Neuronal stem cell (in vitro differentiated cells): ENCODE measurements at regions not wholly inside any gene's neighbourhood (a gene's known extent, or its start where the extent isn't known, plus 50 kb on each side); places are given as distances from the start of the nearest gene placed in this dataset.

Source experiments
- DNase-seq: peaks from one replicate; pipeline ENCODE4 v3.0.0-alpha.2; 2013; ENCODE audit warnings: low spot score
- H2AFZ ChIP-seq: one replicate; pipeline ENCODE4 v1.6.1; 2013; ENCODE audit warnings: mild to moderate bottlenecking, low read length, inconsistent platforms
- H2AK5ac ChIP-seq: 2 replicates; pipeline ENCODE4 v1.6.1; 2013; ENCODE audit warnings: low read depth, mild to moderate bottlenecking, inconsistent platforms, low read length, moderate library complexity, mixed read lengths
- H2BK120ac ChIP-seq: 2 replicates; pipeline ENCODE4 v1.6.1; 2013; ENCODE audit warnings: low read depth, mild to moderate bottlenecking, inconsistent platforms, low read length, moderate library complexity, mixed read lengths
- H2BK12ac ChIP-seq: one replicate; pipeline ENCODE4 v1.6.1; 2013; ENCODE audit warnings: low read length, inconsistent platforms
- H2BK15ac ChIP-seq: 2 replicates; pipeline ENCODE4 v1.6.1; 2013; ENCODE audit warnings: mild to moderate bottlenecking, low read length, inconsistent platforms, mixed read lengths
- H2BK5ac ChIP-seq: one replicate; pipeline ENCODE4 v1.6.1; 2013; ENCODE audit warnings: inconsistent platforms, mild to moderate bottlenecking, low read length, moderate library complexity
- H3K14ac ChIP-seq: one replicate; pipeline ENCODE4 v1.6.1; 2013; ENCODE audit warnings: low read length, inconsistent platforms
- H3K18ac ChIP-seq: 2 replicates; pipeline ENCODE4 v1.6.1; 2013; ENCODE audit warnings: low read length, inconsistent platforms
- H3K23ac ChIP-seq: 2 replicates; pipeline ENCODE4 v1.6.1; 2013; ENCODE audit warnings: low read depth, mild to moderate bottlenecking, mixed read lengths, low read length, inconsistent platforms; ENCODE audit not compliant: poor library complexity
- H3K27ac ChIP-seq: replicated peaks from 3 replicates; pipeline ENCODE4 v1.5.1; 2013; ENCODE audit warnings: low read length, inconsistent platforms
- H3K27me3 ChIP-seq, 3 experiments: 2 replicates each; pipeline ENCODE4 v1.6.1; 2013; ENCODE audit warnings: low read length in 3 of 3, mild to moderate bottlenecking in 2 of 3, inconsistent platforms in 1 of 3, low read depth in 1 of 3, mixed read lengths in 1 of 3, moderate library complexity in 1 of 3; ENCODE audit not compliant: control insufficient read depth in 3 of 3, insufficient read depth in 3 of 3
- H3K36me3 ChIP-seq, 2 donors: replicated peaks in 1 of 2; 2 replicates each; pipeline ENCODE4 v1.6.1; 2013; ENCODE audit warnings: low read length in 2 of 2; ENCODE audit not compliant: control insufficient read depth in 2 of 2, insufficient read depth in 2 of 2
- H3K4ac ChIP-seq: 2 replicates; pipeline ENCODE4 v1.6.1; 2013; ENCODE audit warnings: inconsistent platforms, mild to moderate bottlenecking, low read length, moderate library complexity
- H3K4me1 ChIP-seq, 2 donors: 1 replicate in 1 of 2; 2 replicates in 1 of 2; pipeline ENCODE4 v1.6.1; 2013; ENCODE audit warnings: low read length in 2 of 2, low read depth in 1 of 2; ENCODE audit not compliant: control insufficient read depth in 2 of 2, insufficient read depth in 1 of 2
- H3K4me2 ChIP-seq: one replicate; pipeline ENCODE4 v1.6.1; 2013; ENCODE audit warnings: mild to moderate bottlenecking, low read length, inconsistent platforms; ENCODE audit not compliant: insufficient read depth, poor library complexity, severe bottlenecking
- H3K4me3 ChIP-seq, 2 donors: 2 replicates each; pipeline ENCODE4 v1.5.1; 2013; ENCODE audit warnings: low read length in 2 of 2, mild to moderate bottlenecking in 2 of 2, inconsistent platforms in 1 of 2, moderate library complexity in 1 of 2
- H3K79me1 ChIP-seq: one replicate; pipeline ENCODE4 v1.6.1; 2013; ENCODE audit warnings: low read depth, mild to moderate bottlenecking, inconsistent platforms, low read length, moderate library complexity
- H3K9ac ChIP-seq: one replicate; pipeline ENCODE4 v1.6.1; 2013; ENCODE audit warnings: mild to moderate bottlenecking, low read depth, low read length, inconsistent platforms; ENCODE audit not compliant: poor library complexity
- H3K9me3 ChIP-seq, 2 donors: replicated peaks in 1 of 2; 2 replicates each; pipeline versions ENCODE3 to v1.6.1; 2013; ENCODE audit warnings: low read length in 2 of 2, mild to moderate bottlenecking in 2 of 2, inconsistent platforms in 1 of 2, low read depth in 1 of 2, mixed read lengths in 1 of 2, moderate library complexity in 1 of 2; ENCODE audit not compliant: control insufficient read depth in 2 of 2, insufficient read depth in 1 of 2
- H4K8ac ChIP-seq: one replicate; pipeline ENCODE4 v1.6.1; 2013; ENCODE audit warnings: low read depth, mild to moderate bottlenecking, inconsistent platforms, low read length, moderate library complexity
- H4K91ac ChIP-seq: one replicate; pipeline ENCODE4 v1.6.1; 2013; ENCODE audit warnings: low read length, low read depth, mild to moderate bottlenecking, inconsistent platforms; ENCODE audit not compliant: poor library complexity
- WGBS, 2 donors: extraction: QIAGEN DNeasy Blood & Tissue Kit; methylation state at CpG; one replicate each; pipeline ENCODE4 v1.1.7; 2013; ENCODE audit warnings: missing lambda C conversion rate in 2 of 2, mixed read lengths in 1 of 2; ENCODE audit not compliant: insufficient read length in 2 of 2, insufficient replicate concordance in 1 of 2; ENCODE audit errors: extremely low coverage in 2 of 2; 5-methylcytosine and 5-hydroxymethylcytosine counted together

GRCh38 chr2:200725596-200725995, 86.1 kb upstream of the BZW1 start:
- Histone ChIP-seq H3K18ac (no peak overlapping the region), H2BK5ac (no peak overlapping the region), H3K4me1 (peaks cover 0 to 4% of the 10 kb centered on the region in 2 donors), H3K4me2 (no peak overlapping the region), H2BK120ac (no peak overlapping the region), H2BK12ac (no peak overlapping the region), H3K4me3 (no peak overlapping the region), H3K27me3 (peaks cover 0 to 24% (median 0%) of the 10 kb centered on the region in 3 experiments), H4K8ac (no peak overlapping the region), H3K9ac (no peak overlapping the region), H3K79me1 (no peaks in the 10 kb centered on the region), H3K36me3 (no peaks in the 10 kb centered on the region), H3K4ac (no peak overlapping the region), H3K23ac (no peak overlapping the region), H3K9me3 (no peaks in the 10 kb centered on the region), H3K27ac (no peak overlapping the region), H2AFZ (no peak overlapping the region), H2AK5ac (no peak overlapping the region), H4K91ac (no peak overlapping the region), H2BK15ac (no peak overlapping the region), H3K14ac (no peak overlapping the region)
- no CpG with 5 or more reads among the region's 3 CpGs for WGBS, 2 donors
- no peak for DNase-seq

- Histone ChIP-seq H4K91ac (no peak overlapping the region), H2BK15ac (no peak overlapping the region), H2BK12ac (no peak overlapping the region), H3K27me3 (peaks cover 0 to 31% (median 0%) of the 10 kb centered on the region in 3 experiments), H3K36me3 (no peaks in the 10 kb centered on the region), H3K23ac (no peak overlapping the region), H3K27ac (no peak overlapping the region), H3K14ac (no peak overlapping the region), H2BK120ac (no peak overlapping the region), H3K9ac (no peak overlapping the region), H2AFZ (no peak overlapping the region), H2BK5ac (no peak overlapping the region), H3K4me3 (no peak overlapping the region), H3K18ac (no peak overlapping the region), H4K8ac (no peak overlapping the region), H3K4me1 (peaks cover 0 to 4% of the 10 kb centered on the region in 2 donors), H3K4me2 (no peak overlapping the region), H3K79me1 (no peaks in the 10 kb centered on the region), H3K4ac (no peak overlapping the region), H3K9me3 (no peaks in the 10 kb centered on the region), H2AK5ac (no peak overlapping the region)
- no CpG with 5 or more reads among the region's 1 CpG for WGBS, 2 donors
- DNase-seq = no peak
These were observed 83.1 kb upstream of the BZW1 start for GRCh38 chr2:200728630-200729029.

GRCh38 chr2:200730302-200730701, 81.4 kb upstream of the BZW1 start:
- Histone ChIP-seq H3K4me3 (no peak overlapping the region), H2BK120ac (no peak overlapping the region), H4K91ac (no peak overlapping the region), H3K27me3 (peaks cover 0 to 28% (median 0%) of the 10 kb centered on the region in 3 experiments), H2BK15ac (no peak overlapping the region), H2BK5ac (no peak overlapping the region), H3K27ac (no peak overlapping the region), H3K23ac (no peak overlapping the region), H3K9ac (no peak overlapping the region), H2AK5ac (no peak overlapping the region), H3K36me3 (no peaks in the 10 kb centered on the region), H2AFZ (no peak overlapping the region), H3K4ac (no peak overlapping the region), H3K14ac (no peak overlapping the region), H3K4me2 (no peak overlapping the region), H2BK12ac (no peak overlapping the region), H4K8ac (no peak overlapping the region), H3K18ac (no peak overlapping the region), H3K9me3 (no peaks in the 10 kb centered on the region), H3K4me1 (peaks cover 0 to 3% of the 10 kb centered on the region in 2 donors), H3K79me1 (no peaks in the 10 kb centered on the region)
- no CpG with 5 or more reads among the region's 2 CpGs for WGBS, 2 donors
- no peak for DNase-seq

- no peak overlapping the region for H2BK12ac ChIP-seq
- H4K91ac ChIP-seq = no peak overlapping the region
- H3K79me1 ChIP-seq = no peaks in the 10 kb centered on the region
- no peak overlapping the region for H2BK5ac ChIP-seq
- H2BK15ac ChIP-seq = no peak overlapping the region
- H2AFZ ChIP-seq = no peak overlapping the region
- no peak overlapping the region for H3K4me3 ChIP-seq
- no peaks in the 10 kb centered on the region for H3K9me3 ChIP-seq
- H3K36me3 ChIP-seq = no peaks in the 10 kb centered on the region
- no peak overlapping the region for H3K4me2 ChIP-seq
- H3K14ac ChIP-seq = no peak overlapping the region
- H3K23ac ChIP-seq = no peak overlapping the region
- H4K8ac ChIP-seq = no peak overlapping the region
- H2AK5ac ChIP-seq = no peak overlapping the region
- no peak overlapping the region for H3K9ac ChIP-seq
- no peak overlapping the region for H3K4ac ChIP-seq
- no peak overlapping the region for H3K18ac ChIP-seq
- no peak overlapping the region for H3K27ac ChIP-seq
- peaks cover 0 to 28% (median 0%) of the 10 kb centered on the region in 3 experiments for H3K27me3 ChIP-seq
- no peak for DNase-seq
- no peak overlapping the region for H2BK120ac ChIP-seq
- no peaks in the 10 kb centered on the region for H3K4me1 ChIP-seq
- WGBS, 2 donors = no CpG with 5 or more reads among the region's 3 CpGs
These were observed 80.8 kb upstream of the BZW1 start for GRCh38 chr2:200730960-200731359.
